NOMO-1 treated with dmso at 0.1 percent for 144 hours (cell line): ENCODE measurements at regions not wholly inside any gene's neighbourhood (a gene's known extent, or its start where the extent isn't known, plus 50 kb on each side); places are given as distances from the start of the nearest gene placed in this dataset.

ENCODE experiments used
- DNase-seq: peaks from one replicate; lab custom pipeline; 2025; ENCODE audit not compliant: unreplicated experiment; lab: John Stamatoyannopoulos, UW

DNA sequence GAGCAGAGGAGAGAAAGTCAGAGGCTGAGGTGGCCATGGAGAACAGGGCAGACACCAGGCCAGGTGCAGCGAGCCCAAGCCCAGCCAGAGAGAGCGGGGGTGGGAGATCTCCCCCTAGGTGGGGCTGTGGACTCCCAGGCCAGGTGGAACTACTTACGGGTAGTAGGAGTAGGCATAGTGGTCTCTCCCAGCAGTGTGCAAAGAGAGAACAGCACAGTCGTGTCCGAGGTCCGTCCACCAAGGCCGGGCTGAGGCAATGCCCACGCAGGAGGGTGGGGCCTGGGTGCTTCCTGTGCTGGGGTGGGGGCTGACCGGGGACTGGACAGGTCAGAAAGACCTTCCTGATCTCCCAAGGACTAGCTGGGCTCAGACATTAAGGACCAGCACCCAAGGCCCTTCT is 263.7 kb downstream of the PTPRU start:
- DNase-seq, result no peak

DNA sequence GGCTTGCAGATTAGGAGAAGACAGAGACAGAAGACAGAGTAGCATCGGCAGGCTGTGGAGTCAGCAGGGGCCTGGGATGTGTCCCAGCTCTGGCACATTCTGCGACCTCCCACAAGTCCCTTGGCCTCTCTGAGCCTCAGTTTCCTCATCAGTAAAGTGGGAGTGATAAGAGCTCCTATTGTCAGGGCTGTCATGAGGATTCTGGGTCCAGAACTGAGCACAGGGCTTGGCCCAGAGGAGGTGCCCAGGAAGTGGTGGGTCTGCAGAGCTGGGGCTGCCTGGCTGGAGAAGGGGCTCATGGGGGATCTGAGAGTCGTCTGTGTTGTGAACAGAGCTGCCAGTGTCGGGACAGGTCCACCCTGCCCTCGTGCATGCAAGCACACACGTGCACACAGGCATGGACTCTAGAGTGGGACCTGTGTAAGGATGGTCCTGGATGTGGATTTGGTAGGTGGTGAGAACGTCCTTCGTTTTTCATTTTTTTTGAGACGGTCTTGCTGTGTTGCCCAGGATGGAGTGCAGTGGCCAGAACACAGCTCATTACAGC is 262.9 kb downstream of the PTPRU start:
- no peak for DNase-seq

DNA sequence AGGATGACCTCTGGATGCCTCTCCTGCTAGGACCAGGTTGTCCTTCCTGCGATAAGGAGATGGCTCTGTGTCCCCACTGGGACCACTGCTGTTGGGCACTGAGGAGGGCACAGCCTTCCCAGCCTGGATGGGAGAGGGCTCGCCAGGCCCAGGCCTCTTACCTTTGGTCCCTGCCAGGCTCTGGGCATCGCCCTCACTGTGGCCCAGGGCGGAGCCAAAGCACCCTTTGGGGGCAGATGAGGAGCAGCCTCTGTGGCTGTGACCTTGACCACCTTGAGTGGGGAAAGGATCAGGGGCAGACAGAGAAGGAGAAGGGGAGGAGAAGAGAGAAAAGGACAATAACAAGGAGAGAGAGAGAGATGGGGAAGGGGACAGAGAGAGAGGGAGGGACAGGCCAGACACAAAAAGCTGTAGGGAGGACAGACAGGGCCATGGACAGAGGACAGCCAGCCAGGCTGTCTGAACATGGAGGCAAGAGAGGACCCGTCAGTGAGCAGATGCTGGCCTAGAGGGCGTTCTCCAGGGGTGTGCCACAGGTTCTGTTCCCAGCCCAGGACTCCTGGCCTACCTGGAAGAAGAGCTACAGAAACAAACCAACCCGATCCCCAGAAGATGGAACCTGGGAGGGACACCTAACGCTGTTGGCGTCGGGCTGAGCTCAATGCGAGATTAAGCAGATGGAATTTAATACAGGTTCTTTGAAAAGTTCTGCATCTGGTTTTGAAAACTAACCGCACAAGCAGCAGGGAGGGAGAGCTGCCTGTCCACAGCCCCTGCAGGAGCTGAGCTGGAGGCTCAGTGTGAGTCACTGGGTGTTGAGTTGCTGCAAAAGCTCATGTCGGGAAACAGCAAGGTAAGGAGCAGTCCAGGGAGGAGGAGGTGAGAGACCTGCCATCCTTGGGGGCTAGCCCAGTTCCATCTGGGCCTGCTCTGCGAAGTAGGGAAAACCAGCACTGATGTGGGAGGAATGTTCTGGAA is 262.1 kb downstream of the PTPRU start:
- no peak for DNase-seq

DNA sequence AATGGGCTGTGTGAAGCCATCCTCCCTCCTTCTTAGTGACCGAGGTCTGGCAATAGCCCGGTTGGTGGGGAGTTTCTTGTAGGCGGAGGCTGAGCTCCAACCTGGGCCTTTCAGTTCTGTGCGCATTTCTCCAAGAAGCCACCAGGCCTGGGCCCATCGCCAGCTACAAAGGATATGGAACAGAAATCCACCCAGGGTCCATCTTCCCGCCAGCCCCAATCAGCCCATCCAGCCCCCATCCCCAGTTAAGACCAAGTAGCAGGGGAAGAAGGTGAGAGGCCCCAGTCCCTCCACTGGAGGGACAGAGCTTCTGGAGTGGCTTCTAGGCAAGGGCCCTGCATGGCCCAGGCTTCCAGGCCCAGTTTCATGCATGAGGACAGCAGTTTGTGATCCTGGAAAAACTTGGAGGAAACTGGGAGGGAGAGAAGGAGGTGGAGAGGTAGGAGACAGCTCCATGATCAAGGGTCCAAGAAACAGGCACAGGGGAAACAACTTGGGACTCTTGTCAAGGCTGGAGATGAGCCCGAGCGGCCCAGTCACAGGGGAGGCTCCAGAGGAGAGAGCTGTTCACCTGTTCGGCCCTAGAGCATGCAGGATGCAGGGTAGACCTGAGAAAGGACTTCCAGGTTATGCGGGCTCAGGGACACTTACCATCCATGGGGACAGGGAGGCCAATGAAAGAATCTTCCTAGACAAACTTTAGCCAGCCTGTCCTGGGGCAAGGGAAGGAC is 261.2 kb downstream of the PTPRU start:
- no peak for DNase-seq

DNA sequence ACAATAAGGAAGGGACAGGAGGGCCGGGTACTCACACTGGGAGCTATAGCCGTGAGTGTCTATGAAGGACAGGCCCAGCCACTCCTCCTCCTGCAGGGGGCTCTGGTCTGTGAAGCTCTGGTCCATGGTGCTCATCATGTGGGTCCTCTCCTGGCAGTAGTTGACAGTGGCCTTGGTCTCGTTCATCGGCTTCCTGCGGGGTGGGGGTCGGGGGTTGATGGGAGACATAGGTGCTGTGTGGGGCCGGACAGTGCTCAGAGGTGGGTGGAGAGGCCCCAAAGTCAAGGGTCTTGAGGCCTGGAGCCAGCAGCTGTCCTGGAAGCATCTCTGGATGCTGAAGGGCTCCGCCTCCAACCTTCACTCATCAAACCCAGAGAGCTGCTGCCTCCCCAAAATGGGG is 260.4 kb downstream of the PTPRU start:
- no peak for DNase-seq

DNA sequence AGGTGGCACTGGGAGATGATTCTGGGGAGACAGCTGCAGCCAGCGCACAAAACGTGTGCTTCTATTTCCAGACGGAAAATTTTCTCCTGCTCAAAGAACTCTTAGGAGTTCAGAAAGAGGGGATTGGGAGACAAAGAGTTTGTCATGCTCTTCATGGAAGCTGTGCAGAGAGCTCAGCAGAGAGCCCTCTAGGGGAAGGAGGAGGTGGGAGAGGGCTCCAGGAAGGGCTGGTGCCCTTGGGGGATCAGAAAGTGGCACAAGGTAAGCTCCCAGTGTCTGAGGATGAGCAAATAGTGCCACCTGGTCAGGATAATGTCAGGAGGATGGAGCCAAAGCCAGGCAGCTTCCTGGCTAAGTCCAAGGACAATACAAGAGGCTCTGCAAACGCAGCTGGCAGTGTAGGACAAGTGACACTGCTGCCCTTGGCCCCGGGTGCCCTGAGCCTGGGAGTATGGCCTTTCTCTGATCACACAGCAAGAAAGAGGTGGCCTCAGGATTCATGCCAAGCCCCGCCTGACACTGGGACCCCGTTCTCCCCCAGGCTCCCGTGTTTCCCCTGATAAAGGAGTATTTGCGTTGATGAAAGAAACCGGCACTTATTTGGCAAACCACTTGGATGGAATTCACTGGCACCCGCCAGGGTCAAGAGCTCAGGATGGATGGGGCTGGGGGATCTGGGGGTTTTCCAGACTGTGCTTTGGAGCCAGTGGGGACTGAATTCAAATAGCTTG is 254.0 kb downstream of the PTPRU start:
- no peak for DNase-seq

DNA sequence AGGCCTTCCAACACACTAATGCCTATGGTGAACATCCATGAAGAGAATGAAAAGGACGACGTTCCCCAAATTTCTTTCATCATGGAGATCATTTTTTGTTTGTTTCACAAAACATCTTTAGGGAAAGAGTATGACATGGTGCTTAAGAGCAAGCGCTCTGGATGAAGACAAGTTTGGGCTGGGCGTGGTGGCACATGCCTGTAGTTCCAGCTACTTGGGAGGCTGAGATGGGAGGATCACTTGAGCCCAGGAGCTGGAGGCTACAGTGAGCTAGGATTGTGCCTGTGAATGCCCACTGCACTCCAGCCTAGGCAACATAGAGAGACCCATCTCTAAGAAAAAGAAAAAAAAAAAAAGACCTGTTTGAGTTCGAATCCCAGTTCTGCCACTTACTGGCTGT is 253.1 kb downstream of the PTPRU start:
- no peak for DNase-seq

DNA sequence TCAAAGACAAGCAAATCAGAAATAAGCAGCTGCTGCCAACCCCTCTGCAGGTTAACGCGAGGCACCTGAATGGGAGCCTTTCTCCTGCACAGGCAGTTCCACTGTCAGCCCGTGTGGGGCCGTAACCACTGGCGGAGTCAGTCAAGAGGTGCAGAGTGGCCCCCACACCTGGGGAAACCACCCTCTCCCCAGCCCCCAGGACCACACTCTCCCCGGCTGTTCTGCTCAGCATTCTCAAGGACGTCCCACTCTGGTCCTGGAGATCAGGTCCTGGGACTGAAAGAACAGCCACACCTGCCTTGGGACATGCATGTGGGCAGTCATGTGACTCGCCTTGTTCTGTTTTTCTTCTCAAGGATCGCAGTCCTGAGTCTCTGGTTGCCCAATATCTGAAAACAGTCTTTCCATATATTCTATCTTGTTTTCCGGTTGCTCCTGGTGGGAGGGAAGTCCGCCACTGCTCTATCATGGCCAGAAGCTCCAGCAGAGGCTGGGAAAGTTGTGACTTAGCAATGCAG is 252.5 kb downstream of the PTPRU start:
- DNase-seq, result no peak

DNA sequence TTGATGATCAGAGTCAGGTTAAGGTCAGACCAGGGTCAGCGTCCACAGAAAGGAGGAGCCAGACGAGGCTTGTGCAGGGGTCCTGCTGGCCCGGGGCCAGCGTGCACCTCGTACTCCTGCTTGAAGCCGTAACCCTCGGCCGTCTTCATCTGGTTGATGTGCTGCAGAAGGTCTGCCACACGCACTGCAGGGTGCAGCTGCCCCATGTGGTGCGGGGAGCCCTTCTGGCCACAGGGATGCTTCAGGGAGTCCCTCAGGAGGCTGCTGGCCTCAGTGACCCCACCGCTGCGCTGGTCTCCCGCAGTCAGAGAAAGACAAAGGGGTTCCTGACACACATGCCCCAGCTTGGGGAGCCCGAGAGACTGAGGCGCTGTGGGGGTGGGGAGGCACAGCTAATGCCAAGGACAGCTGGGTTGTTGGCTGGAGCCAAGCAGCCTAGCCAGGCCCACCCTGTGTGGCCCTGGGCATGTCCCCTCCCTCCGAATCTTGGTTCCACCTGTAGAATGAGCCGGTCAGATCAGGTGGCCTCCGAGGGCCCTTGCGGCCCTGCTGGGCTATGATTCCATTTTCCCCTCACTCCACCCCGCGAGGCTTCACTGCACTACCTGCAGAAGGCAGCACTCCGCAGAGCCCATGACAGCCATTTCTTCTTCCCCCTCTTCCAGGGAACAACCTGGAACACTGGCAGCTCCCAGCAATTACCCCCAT is 251.9 kb downstream of the PTPRU start:
- no peak for DNase-seq

DNA sequence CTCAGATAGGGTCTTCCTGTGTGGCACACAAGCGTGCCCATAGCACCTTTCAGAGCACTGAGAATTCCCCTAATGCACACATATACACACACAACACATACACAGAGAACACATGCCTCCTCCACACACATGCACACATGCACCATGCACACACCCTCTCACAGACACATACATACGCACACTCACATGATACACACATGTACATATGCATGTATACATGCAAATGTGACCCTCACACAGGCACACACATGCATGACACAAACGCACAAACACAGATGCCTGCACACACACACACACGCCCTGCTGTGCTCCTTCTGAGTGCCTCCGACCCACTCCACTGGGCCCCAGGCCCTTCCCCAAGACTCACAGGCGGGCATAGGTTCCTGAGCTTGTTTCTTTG is 251.0 kb downstream of the PTPRU start:
- no peak for DNase-seq

DNA sequence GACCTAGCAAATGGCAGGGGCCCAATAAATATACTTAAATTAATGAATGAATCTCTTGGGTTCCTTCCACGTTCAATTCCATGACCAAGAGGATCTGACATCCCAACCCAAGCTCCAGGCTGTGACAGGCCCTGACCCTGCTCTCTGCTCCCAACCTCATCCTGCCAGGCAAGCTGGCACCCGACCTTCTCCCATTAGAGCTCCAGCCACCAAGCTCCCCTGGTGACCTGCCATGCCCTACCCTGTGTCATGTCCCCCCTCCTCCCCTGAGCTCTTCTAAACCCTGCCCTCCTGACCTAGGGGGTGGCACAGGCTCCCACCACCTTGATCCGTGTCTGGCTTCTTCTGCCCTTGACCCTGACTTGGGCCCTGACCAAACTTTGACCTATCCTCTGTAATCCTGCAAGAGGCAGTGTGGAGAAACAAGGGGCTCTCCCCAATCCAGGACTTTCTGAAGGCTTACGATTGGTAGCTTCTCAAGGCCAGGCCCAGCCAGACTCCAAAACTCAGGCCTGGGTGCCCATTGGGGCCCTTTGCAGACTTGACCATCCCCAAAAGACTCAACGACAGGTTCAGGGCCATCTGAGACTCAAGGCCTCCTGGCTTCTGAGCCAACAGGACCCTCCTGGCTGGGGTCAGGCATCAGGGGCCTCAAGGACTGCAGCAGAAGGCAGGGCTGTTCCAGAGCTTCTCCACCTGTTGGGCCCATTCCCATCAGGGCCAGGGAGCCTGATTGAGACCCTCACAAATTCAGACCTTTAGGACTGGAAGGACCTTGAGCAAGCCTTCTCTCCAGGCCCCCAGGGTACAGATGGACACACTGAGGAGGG is 249.0 kb downstream of the PTPRU start:
- no peak for DNase-seq

DNA sequence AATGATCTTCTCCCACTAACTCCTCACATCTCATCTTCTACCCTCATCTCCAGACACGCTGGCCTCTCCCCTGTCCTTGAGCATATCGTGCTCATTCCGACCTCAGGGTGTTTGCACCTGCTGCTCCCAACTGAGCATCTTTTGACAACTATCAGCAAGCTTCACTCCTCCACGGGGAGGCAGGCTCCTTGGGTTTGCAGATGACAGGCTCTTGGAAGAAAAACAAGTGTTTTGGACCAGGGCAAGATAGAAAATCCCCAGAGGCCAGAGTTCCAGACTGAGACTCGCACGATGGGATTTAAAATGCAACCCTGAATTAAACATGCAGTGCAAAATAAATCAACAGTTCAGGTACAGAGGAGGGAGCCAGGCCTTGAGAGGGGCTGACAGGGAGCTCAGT is 246.7 kb downstream of the PTPRU start:
- DNase-seq, result no peak

DNA sequence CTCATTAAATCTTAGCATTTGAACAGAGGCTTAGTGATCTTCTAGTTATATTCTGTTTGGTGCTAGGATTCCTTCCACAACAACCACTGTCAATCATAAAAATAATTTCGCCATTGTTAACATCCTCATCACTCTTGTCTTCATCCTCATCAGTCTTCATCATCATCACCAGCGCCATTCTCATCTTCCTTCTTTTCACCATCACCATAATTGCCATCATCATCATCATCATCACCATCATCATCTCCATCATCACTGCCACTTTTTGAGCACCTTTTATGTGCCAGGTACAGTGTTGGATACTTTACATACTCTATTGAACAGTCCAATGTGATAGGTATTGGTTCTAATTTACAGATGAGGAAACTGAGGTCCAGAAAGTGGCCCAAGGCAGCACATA is 245.7 kb downstream of the PTPRU start:
- no peak for DNase-seq

DNA sequence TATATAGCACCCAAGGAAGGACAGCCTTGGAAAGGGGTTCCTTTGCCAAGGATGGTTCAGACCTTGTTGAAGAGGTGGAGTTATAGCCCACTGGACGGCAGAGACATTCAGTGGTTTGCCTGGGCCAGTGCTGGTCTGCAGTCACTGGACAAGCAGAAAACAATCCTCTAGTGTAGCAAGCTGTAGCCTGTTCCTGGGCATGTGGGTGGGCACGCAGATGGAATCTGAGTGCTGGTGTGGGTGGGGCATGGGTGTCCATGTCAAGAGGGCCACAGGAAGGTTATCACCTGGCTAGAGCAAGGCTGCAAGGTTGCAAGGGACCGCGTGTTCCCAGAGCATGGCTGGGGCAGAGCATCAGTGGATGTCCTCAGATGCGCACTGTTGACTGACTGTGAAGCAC is 244.7 kb downstream of the PTPRU start:
- no peak for DNase-seq

DNA sequence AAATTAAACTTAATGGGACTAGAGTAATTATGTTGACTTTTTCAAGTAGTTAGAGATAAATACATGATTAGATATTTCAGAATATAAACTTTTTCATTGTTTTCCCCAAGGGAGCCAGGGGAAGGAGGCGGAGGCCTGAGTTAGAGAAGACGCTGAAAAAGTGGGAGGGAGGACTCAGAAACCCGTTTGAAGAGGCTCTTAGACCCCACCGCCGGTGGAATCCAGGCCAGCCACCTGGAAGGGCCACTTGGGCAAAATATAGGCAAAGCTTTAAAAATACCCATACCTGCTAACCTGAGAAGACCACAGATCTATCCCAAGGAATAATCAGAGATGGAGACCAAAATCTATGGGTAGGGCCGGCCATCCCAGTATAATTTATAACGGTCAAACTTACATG is 242.6 kb downstream of the PTPRU start:
- DNase-seq, result no peak

DNA sequence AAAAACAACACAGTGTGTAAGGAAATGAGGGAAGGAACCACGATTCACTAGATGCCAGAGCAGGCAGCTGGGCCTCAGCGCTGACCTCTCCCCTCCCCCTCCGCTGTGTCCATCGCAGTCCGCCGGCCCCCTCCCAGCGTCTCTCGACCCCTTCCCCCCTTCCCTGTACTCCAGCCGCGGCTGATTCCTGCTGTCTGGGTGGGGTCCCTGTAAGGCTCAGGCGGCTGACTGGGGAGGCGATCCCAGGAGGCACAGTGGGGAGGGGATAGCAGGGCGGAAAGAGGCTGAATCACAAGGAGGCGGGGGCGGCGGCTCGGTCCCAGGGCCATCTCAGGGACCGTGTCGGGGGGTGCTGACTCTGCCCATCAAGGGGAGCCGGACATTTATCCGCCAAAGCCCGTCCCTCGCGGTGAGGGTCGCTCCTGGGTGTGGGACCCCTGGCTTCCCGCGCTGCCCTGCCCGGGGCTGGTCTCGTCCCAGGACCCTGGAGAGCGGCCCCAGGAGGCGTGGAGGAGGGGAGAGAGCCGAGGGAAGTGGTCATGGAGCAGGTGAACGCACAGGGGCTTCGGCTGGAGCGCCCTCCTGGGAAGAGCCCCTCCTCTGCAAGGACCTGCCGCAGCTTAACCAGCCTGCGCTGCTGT is 241.9 kb downstream of the PTPRU start:
- no peak for DNase-seq

DNA sequence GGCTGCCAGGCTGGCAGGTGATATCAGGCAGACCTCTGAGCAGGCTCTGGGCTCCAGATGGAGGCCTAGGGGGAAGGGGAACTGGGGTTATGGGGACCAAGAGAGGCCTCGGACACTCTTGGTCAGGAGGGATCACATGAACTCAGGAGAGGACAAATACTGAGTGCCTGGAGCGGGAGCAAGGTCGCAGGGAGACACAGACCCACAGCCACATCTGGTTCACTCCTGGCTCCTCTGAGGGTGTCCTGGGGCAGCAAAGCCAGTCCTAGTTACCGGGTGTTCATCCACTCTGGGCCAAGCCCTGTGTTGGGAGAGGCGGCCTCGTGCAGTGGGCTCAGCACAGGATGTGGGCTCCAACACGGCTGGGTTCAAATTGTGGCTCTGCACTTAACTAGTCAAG is 239.0 kb downstream of the PTPRU start:
- no peak for DNase-seq

DNA sequence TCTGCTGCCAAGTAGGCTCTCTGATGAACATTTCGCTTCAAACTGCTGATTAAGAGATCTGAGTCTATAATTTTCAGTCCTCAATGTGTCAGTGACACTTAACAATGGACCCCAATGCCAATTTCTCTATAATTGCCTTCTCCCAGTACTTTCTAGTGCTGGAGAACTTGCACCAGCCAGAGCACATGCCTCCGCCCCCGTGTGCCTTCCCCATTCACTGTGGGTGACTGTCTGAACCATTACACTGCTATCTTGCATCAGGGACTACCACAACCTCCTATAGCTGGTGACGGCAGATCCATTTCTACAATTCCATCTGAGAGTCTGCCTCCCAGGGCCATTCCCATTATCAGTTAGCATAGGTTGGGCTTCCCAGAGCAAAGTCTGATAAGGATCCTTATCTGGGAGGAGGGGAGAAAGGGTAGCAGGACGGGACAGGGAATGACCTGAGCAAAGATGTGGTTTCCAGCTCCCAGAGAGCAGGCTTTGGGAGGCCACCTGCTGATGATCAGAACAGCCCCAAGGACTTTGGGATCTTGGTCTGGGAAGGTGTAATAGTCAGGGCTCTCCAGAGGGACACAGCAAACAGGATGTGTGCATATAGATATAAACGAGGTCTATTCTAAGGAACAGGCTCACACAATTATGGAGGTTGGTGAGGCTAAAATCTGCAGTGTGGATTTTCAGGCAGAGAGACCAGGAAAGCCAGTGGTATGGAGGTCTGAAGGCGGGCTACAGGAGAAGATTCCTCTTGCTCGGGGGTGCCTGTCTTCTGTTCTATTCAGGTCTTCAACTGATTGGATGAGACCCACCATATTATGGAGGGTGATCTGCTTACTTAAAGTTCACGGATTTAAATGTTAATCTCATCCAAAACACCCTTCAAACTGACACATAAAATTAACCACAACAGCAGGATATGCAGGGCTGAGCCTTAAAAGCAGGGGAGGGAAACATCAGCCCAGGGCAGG is 238.2 kb downstream of the PTPRU start:
- no peak for DNase-seq
